DMS79 (cell line): ENCODE measurements at regions not wholly inside any gene's neighbourhood (a gene's known extent, or its start where the extent isn't known, plus 50 kb on each side); places are given as distances from the start of the nearest gene placed in this dataset.
"Not testable (repeated sequence)": the region's sequence is repeated elsewhere in the genome, so short reads cannot be mapped to it uniquely, and the experiment has no call there.

ENCODE experiments used
- DNase-seq: peaks from one replicate; lab custom pipeline; 2025; lab: John Stamatoyannopoulos, UW

GRCh38 chr5:62222305-62222704 is 83.7 kb upstream of the KIF2A start:
- not testable (repeated sequence) for DNase-seq

- DNase-seq, result not testable (repeated sequence)
Measured at GRCh38 chr5:62223312-62223670, 82.7 kb upstream of the KIF2A start.

DNA sequence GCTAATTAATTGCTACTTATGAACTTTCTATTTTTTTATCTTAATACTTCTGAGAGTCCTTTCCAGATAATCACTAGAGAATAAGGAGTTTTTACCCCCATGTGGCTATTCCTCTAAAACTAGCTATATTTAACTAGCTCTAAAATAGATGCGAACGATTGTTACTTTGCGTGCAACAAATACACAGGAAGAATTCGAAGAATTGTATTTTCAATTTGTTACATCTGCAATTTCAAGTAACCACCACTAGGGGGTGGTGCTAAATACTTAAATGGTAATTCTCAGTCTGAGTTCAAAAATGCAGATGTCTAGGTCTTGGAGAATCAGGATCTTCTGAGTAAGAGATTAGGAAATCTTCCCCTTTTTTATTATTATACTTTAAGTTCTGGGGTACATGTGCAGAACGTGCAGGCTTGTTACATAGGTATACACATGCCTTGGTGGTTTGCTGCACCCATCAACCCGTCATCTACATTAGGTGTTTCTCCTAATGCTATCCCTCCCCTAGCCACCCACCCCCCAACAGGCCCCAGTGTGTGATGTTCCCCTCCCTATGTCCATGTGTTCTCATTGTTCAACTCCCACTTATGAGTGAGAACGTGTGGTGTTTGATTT is 80.9 kb upstream of the KIF2A start:
- not testable (repeated sequence) for DNase-seq

- not testable (repeated sequence) for DNase-seq
Measured at GRCh38 chr5:62230876-62231388, 75.1 kb upstream of the KIF2A start.

- DNase-seq, result no peak
Measured at GRCh38 chr5:62231576-62231975, 74.4 kb upstream of the KIF2A start.

GRCh38 chr5:62232218-62232617 is 73.8 kb upstream of the KIF2A start:
- DNase-seq, result not testable (repeated sequence)

- DNase-seq, result not testable (repeated sequence)
Measured at GRCh38 chr5:62233083-62234046, 72.6 kb upstream of the KIF2A start.

DNA sequence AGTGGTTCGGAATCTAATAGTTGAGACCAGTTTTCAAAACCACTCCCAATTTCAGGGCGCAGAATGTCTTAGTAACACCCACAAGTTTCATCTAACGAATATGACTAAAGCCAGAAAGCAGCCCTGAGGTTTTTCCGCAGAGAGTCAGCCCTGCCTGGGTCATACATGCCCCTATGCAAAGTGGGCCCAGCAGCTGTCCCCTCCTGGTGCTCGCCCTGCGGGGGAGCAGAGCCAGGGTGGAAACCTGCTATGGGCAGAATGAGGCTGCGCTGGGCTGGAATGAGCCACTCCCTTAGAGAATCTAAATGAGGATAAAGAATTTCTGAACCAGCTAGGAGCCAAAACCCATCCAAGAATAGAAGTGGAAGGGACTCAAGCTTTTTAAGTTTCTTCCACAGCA is 69.4 kb upstream of the KIF2A start:
- DNase-seq, result not testable (repeated sequence)

DNA sequence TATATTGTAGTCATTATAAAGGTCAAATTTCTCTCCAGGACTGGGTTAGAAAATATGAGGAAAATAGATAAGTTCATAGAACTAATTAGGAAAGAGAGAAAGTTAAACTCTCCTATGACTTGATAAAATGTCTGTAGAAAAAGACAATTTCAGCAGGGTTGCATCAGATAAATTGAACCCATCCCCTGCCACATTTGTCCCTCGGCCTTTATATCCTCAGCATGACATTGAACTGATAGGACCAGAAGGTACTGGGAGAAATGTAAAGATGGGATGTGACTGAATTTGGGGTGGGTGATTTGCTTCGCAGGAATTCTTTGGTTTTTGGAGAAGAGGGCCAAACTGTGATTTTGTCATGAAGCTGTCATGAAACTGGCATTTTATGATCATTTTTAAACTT is 68.1 kb upstream of the KIF2A start:
- not testable (repeated sequence) for DNase-seq

GRCh38 chr5:62238584-62238983 is 67.4 kb upstream of the KIF2A start:
- not testable (repeated sequence) for DNase-seq

DNA sequence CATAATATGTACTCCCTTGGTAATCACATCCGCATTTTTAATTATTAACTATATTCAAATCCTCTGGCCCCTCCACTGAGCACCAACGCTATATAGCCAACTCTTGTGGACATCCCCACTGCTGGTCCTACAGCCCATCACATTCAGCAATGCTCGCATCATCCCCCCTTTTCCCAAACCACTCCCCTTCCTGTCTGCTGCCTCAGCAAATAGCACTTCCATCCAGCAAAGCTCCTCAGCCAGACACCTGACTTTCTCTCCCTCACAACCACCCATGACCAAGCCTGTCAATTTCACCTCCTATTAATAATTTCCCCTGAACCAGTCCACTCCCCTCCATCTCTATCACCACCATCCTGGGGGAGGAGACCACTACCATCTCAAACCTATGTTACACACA is 65.5 kb upstream of the KIF2A start:
- not testable (repeated sequence) for DNase-seq

DNA sequence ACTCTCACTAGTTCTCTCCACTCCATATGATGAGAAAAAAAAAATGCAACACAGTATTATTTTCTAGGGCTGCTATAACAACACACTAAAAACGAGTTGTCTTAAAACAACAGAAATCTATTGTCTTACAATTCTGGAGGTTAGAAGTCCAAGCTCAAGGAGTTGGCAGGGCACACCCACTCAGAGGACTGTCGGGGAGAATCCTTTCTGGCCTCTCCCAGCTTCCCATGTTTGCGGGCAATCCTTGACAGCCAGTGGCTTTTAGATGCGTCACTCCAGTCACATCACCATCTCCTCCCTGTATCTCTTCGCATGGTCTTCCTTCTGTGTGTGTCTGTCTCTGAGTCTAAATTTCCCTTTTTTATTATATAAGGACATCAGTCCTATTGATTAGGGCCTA is 64.0 kb upstream of the KIF2A start:
- not testable (repeated sequence) for DNase-seq

- DNase-seq, result not testable (repeated sequence)
Measured at GRCh38 chr5:62243046-62243445, 63.0 kb upstream of the KIF2A start.

GRCh38 chr5:62248192-62248591 is 57.8 kb upstream of the KIF2A start:
- DNase-seq, result not testable (repeated sequence)

- not testable (repeated sequence) for DNase-seq
Measured at GRCh38 chr5:62250085-62250484, 55.9 kb upstream of the KIF2A start.

- DNase-seq, result not testable (repeated sequence)
Measured at GRCh38 chr5:62250919-62251318, 55.1 kb upstream of the KIF2A start.

DNA sequence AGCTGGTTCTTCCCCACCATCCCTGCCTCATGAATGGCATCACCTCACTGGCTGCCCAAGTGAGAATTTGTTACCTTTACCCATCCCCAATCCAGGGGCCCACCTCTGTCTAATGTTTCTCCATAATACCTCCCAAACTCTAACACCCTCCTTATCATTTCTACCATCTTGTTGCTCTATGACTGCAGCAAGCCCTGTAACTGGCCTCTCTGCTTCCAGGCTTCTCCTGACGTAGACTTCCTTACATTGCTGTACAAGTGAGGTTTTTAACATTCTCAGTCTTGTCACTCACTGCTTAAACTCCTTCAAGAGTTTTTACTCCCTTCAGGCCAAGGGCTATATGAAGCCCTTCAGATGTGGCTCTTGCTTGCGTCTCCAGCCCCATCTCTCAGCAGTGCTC is 53.5 kb upstream of the KIF2A start:
- DNase-seq, result not testable (repeated sequence)

GRCh38 chr5:62255551-62255950 is 50.5 kb upstream of the KIF2A start:
- DNase-seq, result not testable (repeated sequence)

DNA sequence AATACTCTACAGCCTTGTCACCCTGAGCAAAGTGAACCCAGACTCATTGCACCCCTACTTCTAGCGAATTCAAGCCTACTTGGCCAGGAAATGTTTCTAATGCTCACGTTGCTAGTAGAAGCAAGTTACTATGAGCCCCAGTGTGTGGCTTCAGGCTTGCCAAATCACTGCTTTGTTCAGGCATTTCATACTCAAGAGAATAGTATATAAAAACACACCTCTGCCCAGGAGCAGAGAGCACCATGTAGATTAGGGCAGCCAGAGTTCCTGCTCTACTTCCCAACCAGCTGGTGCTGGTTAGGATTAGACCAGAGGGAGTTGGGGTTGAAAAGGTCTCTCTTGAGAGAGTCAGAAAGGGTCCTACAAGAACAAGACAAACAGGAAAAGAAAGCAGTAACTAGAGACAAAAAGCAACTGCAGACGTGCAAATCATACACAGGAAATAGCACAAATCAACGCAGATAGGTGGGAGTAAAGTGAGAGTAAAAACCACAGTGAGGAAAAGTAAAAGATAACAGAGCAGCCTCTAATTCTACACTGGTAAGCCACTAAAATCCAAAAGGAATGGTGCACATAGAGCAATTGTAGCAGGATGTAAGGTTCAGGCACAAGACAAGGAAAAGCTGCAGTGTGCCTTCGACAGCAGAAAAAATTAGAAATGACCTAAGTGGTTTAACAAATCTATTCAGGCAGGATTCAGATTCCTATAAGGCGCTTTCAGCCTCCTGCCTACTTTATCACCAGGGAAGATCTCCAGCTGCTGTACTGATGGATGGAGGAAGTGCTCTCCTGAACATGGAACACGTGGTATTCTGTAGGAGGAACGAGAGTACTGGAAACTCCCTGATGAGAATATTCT is 49.6 kb upstream of the KIF2A start:
- no peak for DNase-seq
